Choroid plexus epithelial cell (primary cell): ENCODE measurements at regions not wholly inside any gene's neighbourhood (a gene's known extent, or its start where the extent isn't known, plus 50 kb on each side); places are given as distances from the start of the nearest gene placed in this dataset.

Experiments
- DNase-seq: peaks from one replicate; pipeline ENCODE4 v3.0.0-alpha.2; 2010; ENCODE audit warnings: low read depth
- H3K4me3 ChIP-seq: 2 replicates; pipeline ENCODE4 v1.5.1; 2011; ENCODE audit warnings: low read depth, mild to moderate bottlenecking, control low read depth, low read length, moderate library complexity
- TF ChIP-seq, protein P1 (sequence below): conservative IDR thresholded peaks from 2 replicates; pipeline ENCODE4 v1.5.1; 2011; ENCODE audit warnings: low read depth, mild to moderate bottlenecking, control low read depth, inconsistent platforms, low read length, moderate library complexity

DNA sequence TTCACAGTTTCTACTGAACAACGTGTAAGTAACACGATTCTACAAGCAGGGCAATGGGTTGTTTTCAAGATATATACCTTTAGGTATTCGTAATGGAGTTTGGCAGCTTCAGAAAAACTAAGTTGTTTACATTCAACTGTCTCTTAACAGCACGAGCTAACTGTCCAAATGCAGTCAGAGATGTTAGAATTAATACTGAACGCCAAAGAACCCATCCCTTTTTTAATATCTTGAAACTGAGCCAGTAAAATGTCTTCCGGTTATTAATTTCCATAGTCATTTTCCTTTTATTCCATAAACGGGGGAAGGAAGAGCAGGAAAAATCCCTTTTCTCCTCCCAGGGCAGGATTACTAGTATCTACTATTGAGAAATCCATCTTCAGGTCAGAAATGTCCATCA is 129.0 kb upstream of the THBS1 start:
- H3K4me3 ChIP-seq: no peak overlapping the region
- DNase-seq: no peak
- TF ChIP-seq, protein P1, sequence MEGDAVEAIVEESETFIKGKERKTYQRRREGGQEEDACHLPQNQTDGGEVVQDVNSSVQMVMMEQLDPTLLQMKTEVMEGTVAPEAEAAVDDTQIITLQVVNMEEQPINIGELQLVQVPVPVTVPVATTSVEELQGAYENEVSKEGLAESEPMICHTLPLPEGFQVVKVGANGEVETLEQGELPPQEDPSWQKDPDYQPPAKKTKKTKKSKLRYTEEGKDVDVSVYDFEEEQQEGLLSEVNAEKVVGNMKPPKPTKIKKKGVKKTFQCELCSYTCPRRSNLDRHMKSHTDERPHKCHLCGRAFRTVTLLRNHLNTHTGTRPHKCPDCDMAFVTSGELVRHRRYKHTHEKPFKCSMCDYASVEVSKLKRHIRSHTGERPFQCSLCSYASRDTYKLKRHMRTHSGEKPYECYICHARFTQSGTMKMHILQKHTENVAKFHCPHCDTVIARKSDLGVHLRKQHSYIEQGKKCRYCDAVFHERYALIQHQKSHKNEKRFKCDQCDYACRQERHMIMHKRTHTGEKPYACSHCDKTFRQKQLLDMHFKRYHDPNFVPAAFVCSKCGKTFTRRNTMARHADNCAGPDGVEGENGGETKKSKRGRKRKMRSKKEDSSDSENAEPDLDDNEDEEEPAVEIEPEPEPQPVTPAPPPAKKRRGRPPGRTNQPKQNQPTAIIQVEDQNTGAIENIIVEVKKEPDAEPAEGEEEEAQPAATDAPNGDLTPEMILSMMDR: no peak

DNA sequence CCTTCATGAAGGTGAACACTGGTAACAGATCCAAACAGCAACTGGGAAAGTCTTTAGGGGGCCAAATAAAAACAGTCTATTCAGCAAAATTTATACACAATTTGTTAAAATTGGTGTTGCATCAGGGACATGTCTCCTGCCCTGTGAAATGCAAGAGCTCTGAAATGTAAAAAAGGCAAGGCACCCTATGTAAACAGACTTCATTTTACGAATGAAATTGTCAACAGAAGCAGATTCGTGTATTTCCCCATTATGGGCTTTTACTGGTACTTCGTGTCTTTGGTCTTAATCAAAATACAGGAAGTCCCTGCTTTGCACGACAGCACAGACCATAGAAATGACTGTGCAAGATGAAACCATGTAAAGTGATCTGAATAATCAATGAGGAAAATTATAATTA is 127.3 kb upstream of the THBS1 start:
- no peak overlapping the region for H3K4me3 ChIP-seq
- DNase-seq: no peak
- TF ChIP-seq, protein P1: no peak

DNA sequence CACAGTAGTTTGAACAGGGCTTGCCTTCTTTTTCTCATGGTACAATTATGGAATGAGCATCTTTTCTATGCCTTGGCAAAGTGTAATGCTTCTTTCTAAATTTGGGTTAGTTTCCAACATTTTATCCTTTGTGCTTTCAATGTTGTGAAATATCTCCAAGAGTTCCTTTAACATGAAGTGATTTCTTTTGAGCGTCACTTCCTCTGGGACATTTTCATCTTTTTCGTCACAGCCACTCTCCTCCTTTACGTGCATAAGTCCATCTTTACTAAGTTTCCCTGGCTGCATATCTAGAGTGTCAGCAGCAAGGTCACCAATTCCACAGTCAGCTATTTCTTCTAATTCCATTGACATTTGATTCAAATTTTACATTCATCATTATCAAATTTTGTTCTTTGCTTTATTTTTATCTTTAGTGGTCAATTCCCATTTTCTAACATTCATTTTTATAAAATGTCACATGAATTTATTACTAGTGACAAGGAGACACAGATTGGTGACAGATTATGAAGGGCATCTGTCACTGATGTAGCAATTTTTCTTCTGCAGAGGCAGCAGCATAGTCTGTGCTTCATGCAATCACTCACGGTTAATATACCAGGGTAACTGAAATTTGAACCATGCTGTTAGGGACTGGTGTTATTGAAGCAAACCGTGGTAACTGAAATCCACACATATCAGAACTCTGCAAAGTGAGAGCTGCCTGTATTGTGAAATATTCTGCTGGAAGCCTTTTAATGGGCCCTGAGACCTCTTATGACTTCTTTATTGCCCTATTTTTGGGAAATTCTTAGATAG is 126.5 kb upstream of the THBS1 start:
- DNase-seq: peak; percentile 74
- no peak overlapping the region for H3K4me3 ChIP-seq
- TF ChIP-seq, protein P1: no peak

- peak; percentile 49 for DNase-seq
Measured at GRCh38 chr15:39455471-39455991, 125.3 kb upstream of the THBS1 start.

DNA sequence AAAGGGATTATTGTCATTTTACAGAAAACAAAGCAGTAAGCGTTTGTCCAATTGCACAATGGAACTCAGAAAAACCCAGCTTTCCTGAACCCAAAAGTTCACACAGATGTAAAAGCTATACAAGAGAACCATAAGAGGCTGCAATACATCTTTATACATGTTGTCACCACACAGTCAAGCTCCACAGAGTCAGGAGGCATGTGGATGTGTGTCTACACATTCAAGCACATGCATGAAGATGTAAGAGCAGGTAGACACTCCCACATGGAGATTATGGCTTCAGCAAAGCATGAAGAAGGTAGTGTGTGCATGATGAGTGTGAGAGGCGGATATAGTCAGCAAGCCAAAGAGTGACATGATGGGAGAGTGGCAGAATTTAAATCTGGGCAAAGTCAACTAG is 124.7 kb upstream of the THBS1 start:
- TF ChIP-seq, protein P1: no peak
- H3K4me3 ChIP-seq: no peak overlapping the region
- no peak for DNase-seq

More at GRCh38 chr15:39455471-39455991, 125.3 kb upstream of the THBS1 start:
- TF ChIP-seq, protein P1: no peak
- no peak overlapping the region for H3K4me3 ChIP-seq

DNA sequence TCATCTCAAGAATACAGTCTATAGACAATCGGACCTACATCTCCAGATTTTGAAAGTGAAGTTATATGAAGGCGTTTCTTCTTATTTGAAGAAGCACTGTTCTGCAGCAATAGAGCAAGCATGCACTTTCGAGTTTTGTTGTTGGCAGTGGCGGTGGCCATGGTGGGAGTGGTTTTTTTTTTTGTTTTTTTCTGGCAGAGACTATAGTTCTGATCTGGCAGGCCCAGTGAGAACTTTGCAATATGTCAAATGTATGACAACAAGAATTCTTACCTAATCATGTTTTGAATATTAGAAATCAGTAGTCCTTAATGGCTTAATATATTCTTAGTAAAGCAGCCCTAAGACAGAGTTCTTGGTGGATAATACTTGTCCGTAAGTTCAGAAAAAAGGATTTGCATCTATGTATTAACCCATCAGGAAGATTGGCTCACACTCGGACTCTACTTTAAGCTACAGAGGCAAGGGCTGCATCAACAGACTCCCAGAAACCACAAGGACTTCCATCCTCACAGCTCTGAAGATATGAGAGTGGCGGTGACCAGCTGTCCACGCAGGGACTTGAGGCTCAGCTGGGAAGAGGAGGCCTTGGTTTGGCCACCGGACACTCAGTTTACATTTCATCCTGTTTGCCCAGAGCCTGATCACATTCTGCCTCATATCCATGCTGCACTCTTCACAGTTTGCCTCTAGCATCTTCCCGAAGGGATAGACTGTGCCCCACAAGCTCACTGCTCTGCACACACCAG is 124.1 kb upstream of the THBS1 start:
- no peak for DNase-seq
- no peak overlapping the region for H3K4me3 ChIP-seq
- TF ChIP-seq, protein P1: no peak

- no peak for DNase-seq
- H3K4me3 ChIP-seq: no peak overlapping the region
- TF ChIP-seq, protein P1: no peak
Measured at GRCh38 chr15:39458131-39458530, 122.7 kb upstream of the THBS1 start.
